ENCODE measurements at regions not wholly inside any gene's neighbourhood (a gene's known extent, or its start where the extent isn't known, plus 50 kb on each side); places are given as distances from the start of the nearest gene placed in this dataset.

GRCh38 chr13:97822377-97822776 is 131.1 kb upstream of the IPO5 start:
- no peak for TF ChIP-seq CTCF (IDR thresholded peaks at IDR 0.05)
- no peak overlapping the region for H3K4me3 ChIP-seq
- no peak overlapping the region for H3K27ac ChIP-seq
- no peak for DNase-seq (ENCODE audit: low spot score)

- no peak overlapping the region for H3K27ac ChIP-seq
- no peak for DNase-seq (ENCODE audit: low spot score)
- no peak for TF ChIP-seq CTCF (IDR thresholded peaks at IDR 0.05)
- no peak overlapping the region for H3K4me3 ChIP-seq
Observed at GRCh38 chr13:97826421-97827012, 127.0 kb upstream of the IPO5 start.

- H3K4me3 ChIP-seq, result no peak overlapping the region
- no peak for DNase-seq (ENCODE audit: low spot score)
- H3K27ac ChIP-seq, result no peak overlapping the region
- TF ChIP-seq CTCF (IDR thresholded peaks at IDR 0.05), result no peak
Observed at GRCh38 chr13:97834250-97834649, 119.2 kb upstream of the IPO5 start.

- no peak for TF ChIP-seq CTCF (IDR thresholded peaks at IDR 0.05)
- Histone ChIP-seq H3K27ac (no peak overlapping the region), H3K4me3 (no peak overlapping the region)
- no peak for DNase-seq (ENCODE audit: low spot score)
Observed at GRCh38 chr13:97843189-97843588, 110.3 kb upstream of the IPO5 start.

- TF ChIP-seq CTCF (IDR thresholded peaks at IDR 0.05), result no peak
- H3K4me3 ChIP-seq, result no peak overlapping the region
- H3K27ac ChIP-seq, result no peak overlapping the region
- no peak for DNase-seq (ENCODE audit: low spot score)
Observed at GRCh38 chr13:97844151-97844550, 109.3 kb upstream of the IPO5 start.

GRCh38 chr13:97848886-97849285 is 104.6 kb upstream of the IPO5 start:
- H3K27ac ChIP-seq, result no peak overlapping the region
- no peak for DNase-seq (ENCODE audit: low spot score)
- TF ChIP-seq CTCF (IDR thresholded peaks at IDR 0.05), result no peak
- H3K4me3 ChIP-seq, result no peak overlapping the region

- H3K4me3 ChIP-seq, result no peak overlapping the region
- DNase-seq (ENCODE audit: low spot score), result no peak
- TF ChIP-seq CTCF (IDR thresholded peaks at IDR 0.05), result no peak
- no peak overlapping the region for H3K27ac ChIP-seq
Observed at GRCh38 chr13:97849305-97849704, 104.2 kb upstream of the IPO5 start.
